ENCODE measurements at regions not wholly inside any gene's neighbourhood (a gene's known extent, or its start where the extent isn't known, plus 50 kb on each side); places are given as distances from the start of the nearest gene placed in this dataset.

GRCh38 chr14:98726585-98727405 lies 545.2 kb downstream of the BCL11B start:
- intact Hi-C loops (cut with micrococcal nuclease; ENCODE audit: unreplicated experiment): no loop called here
- H3K9ac ChIP-seq (ENCODE audit: insufficient read depth, low read depth, low read length): no peak overlapping the region

More at GRCh38 chr14:98726585-98727405, 545.2 kb downstream of the BCL11B start:
- ATAC-seq: no peak
- Histone ChIP-seq H3K4me1 (ENCODE audit: insufficient read depth, low read length) (no peaks in the 10 kb centered on the region), H3K79me2 (ENCODE audit: insufficient read depth, low read length) (no peaks in the 10 kb centered on the region), H3K27me3 (ENCODE audit: control insufficient read depth in 1 of 2, insufficient read depth in 2 of 2, low read length in 2 of 2) (no peaks in the 10 kb centered on the region), H2AFZ (ENCODE audit: low read length) (no peak overlapping the region), H3K4me2 (ENCODE audit: low read depth, low read length) (no peak overlapping the region), H3K36me3 (replicated peaks in 1 of 2; ENCODE audit: control insufficient read depth in 1 of 2, insufficient read depth in 2 of 2, low read length in 2 of 2) (no peaks in the 10 kb centered on the region), H4K20me1 (ENCODE audit: insufficient read depth, low read length) (no peaks in the 10 kb centered on the region), H3K9me3 (ENCODE audit: low read length) (peaks cover 11% of the 10 kb centered on the region), H3K27ac (ENCODE audit: extremely low read length, insufficient read depth, low read length) (no peak overlapping the region), H3K4me3 (replicated peaks in 1 of 3; ENCODE audit: insufficient read depth in 1 of 3, low read depth in 2 of 3, low read length in 3 of 3) (no peak overlapping the region)
- ChIA-PET CTCF (ENCODE audit: low intra/inter-chr PET ratio, low total read pairs) (no interaction called here), POLR2A (no interaction called here)
- no TSS peak for BruUV-seq (replicated peaks)
- TF ChIP-seq MED13 (CRISPR knock-in tag; IDR thresholded peaks at IDR 0.05) (no peak), ZNF318 (CRISPR knock-in tag; IDR thresholded peaks at IDR 0.05) (no peak), HHEX (CRISPR knock-in tag; IDR thresholded peaks at IDR 0.05) (no peak), ZNF776 (CRISPR knock-in tag; IDR thresholded peaks at IDR 0.05) (no peak), ZSCAN22 (CRISPR knock-in tag; IDR thresholded peaks at IDR 0.05) (no peak)
- in situ Hi-C loops (cut with HindIII; ENCODE audit: extremely low pct_ligation_motif_present, low pct_unique_long_range_greater_than_20kb): no loop called here
- no peak for DNase-seq (ENCODE audit: low spot score)
- WGBS (ENCODE audit: low lambda C conversion rate): 24% methylated on average over 7 of the region's 11 CpGs
- FAIRE-seq: no peak

Data from HepG2 (cell line).